ENCODE measurements at regions not wholly inside any gene's neighbourhood (a gene's known extent, or its start where the extent isn't known, plus 50 kb on each side); places are given as distances from the start of the nearest gene placed in this dataset.

DNA sequence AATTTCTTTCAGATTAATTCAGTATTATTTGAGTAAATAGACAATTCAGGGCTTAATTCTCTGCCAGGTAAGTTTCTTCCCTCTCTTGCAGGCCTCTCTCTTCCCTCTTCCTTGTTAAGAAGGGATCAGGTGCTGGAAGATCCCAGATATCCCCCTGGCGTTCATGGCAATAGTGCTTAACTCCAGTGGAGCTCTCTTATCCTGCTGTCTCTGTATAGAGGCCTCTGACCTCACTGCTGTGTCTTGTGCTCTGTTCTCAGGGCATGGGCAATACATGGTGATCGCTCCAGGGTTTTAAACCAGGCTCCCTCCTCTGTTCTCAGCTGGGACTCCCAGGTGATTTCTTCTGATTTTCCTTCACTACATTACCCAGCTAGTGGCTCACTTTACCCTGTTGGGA, 226.8 kb downstream of the MC4R start:
- TF ChIP-seq CTCF (IDR thresholded peaks at IDR 0.05) (no peak), POLR2AphosphoS5 (IDR thresholded peaks at IDR 0.05; ENCODE audit: insufficient read depth in 1 of 2, low read depth in 1 of 2) (no peak)

All from vagina (tissue), 2 donors.